HG03108 (cell line): ENCODE measurements at regions not wholly inside any gene's neighbourhood (a gene's known extent, or its start where the extent isn't known, plus 50 kb on each side); places are given as distances from the start of the nearest gene placed in this dataset.
"Not testable (repeated sequence)": the region's sequence is repeated elsewhere in the genome, so short reads cannot be mapped to it uniquely, and the experiment has no call there.

Source experiments
- ATAC-seq: cut with Tn5 transposase; IDR thresholded peaks from one replicate; pipeline ENCODE4 v1.9.1; 2021; ENCODE audit warnings: moderate library complexity; ENCODE audit not compliant: unreplicated experiment

GRCh38 chr11:38060136-38060535 lies 1462.1 kb upstream of the RAG2 start:
- no peak for ATAC-seq

- no peak for ATAC-seq
These were observed 1448.6 kb upstream of the RAG2 start for GRCh38 chr11:38046571-38047135.

- ATAC-seq: no peak
These were observed 1445.0 kb upstream of the RAG2 start for GRCh38 chr11:38043060-38043459.

GRCh38 chr11:38038777-38039176 lies 1440.7 kb upstream of the RAG2 start:
- no peak for ATAC-seq

- no peak for ATAC-seq
These were observed 1421.2 kb upstream of the RAG2 start for GRCh38 chr11:38019072-38019775.

- no peak for ATAC-seq
These were observed 1416.4 kb upstream of the RAG2 start for GRCh38 chr11:38014405-38014804.

- no peak for ATAC-seq
These were observed 1415.1 kb upstream of the RAG2 start for GRCh38 chr11:38013157-38013556.

- ATAC-seq: no peak
These were observed 1413.5 kb upstream of the RAG2 start for GRCh38 chr11:38011496-38011895.

- ATAC-seq: no peak
These were observed 1411.9 kb upstream of the RAG2 start for GRCh38 chr11:38009932-38010331.

- ATAC-seq: no peak
These were observed 1408.4 kb upstream of the RAG2 start for GRCh38 chr11:38006466-38006865.

GRCh38 chr11:38005597-38005996 lies 1407.6 kb upstream of the RAG2 start:
- no peak for ATAC-seq

GRCh38 chr11:37999171-37999570 lies 1401.1 kb upstream of the RAG2 start:
- ATAC-seq: no peak

- no peak for ATAC-seq
These were observed 1397.8 kb upstream of the RAG2 start for GRCh38 chr11:37995886-37996285.

GRCh38 chr11:37988031-37988430 lies 1390.0 kb upstream of the RAG2 start:
- ATAC-seq: no peak

- no peak for ATAC-seq
These were observed 1387.0 kb upstream of the RAG2 start for GRCh38 chr11:37984991-37985390.

- no peak for ATAC-seq
These were observed 1380.6 kb upstream of the RAG2 start for GRCh38 chr11:37978647-37979046.

- no peak for ATAC-seq
These were observed 1375.9 kb upstream of the RAG2 start for GRCh38 chr11:37973941-37974340.

- ATAC-seq: no peak
These were observed 1374.7 kb upstream of the RAG2 start for GRCh38 chr11:37972691-37973090.

- ATAC-seq: not testable (repeated sequence)
These were observed 1371.3 kb upstream of the RAG2 start for GRCh38 chr11:37969336-37969735.

GRCh38 chr11:37968148-37968547 lies 1370.1 kb upstream of the RAG2 start:
- no peak for ATAC-seq

- ATAC-seq: no peak
These were observed 1369.6 kb upstream of the RAG2 start for GRCh38 chr11:37967635-37968034.

- ATAC-seq: no peak
These were observed 1365.4 kb upstream of the RAG2 start for GRCh38 chr11:37963440-37963839.

- ATAC-seq: no peak
These were observed 1359.7 kb upstream of the RAG2 start for GRCh38 chr11:37957717-37958116.
